ENCODE measurements at regions not wholly inside any gene's neighbourhood (a gene's known extent, or its start where the extent isn't known, plus 50 kb on each side); places are given as distances from the start of the nearest gene placed in this dataset.
"Not testable (repeated sequence)": the region's sequence is repeated elsewhere in the genome, so short reads cannot be mapped to it uniquely, and the experiment has no call there.

DNA sequence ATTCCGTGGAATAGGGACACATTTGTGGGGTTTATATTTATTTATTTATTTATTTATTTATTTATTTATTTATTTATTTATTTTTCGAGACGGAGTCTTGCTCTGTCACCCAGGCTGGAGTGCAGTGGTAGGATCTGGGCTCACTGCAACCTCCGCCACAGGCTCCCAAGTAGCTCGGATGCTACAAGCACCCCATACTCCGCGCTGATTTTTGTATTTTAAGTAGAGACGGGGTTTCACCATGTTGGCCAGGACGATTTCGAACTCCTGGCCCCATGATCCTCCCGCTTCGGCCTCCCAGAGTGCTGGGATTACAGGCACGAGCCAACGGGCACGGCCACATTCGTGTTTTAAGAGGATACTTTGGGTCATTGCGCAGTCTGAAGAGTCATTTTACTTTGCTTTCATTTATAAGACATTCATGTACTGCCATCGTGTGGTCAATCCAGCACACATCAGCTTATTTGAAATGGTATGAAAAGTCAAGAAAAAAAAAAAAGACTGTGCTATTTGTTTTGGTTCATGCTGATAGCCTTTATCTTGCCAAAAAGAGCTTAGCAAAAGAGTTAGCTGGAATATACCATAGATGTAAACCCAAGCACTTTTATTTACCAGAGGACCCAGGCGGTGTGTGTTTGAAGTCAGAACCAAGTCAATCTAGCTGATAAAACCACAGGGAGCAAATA is 1075.0 kb downstream of the EPHA3 start:
- DNase-seq (ENCODE audit: low spot score); H3K27me3 Mint-ChIP-seq (ENCODE audit: insufficient read depth); H3K27ac Mint-ChIP-seq; H3K4me3 Mint-ChIP-seq; H3K4me1 Mint-ChIP-seq (ENCODE audit: low read depth); H3K36me3 Mint-ChIP-seq (ENCODE audit: low read depth); intact Hi-C loops (cut with micrococcal nuclease); H3K9me3 Mint-ChIP-seq: not testable (repeated sequence)

DNA sequence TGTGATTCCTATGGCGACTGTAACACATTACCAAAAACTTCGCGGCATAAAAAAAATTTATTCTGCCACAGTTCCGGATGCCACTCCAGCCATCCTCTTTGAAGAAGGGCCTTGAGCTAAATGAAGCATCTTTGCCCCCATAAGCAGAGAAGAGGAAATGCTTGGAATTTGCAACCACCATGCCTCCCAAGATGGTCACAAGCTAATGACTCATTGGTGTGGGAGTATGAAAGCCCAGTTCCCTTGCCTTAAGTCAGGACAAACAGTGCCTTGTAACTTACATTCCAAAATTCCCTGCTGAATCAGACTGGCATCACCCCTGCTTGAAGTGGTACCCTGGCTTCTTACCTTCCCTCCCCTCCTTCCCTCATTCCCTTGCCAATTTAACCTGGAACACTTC is 1077.4 kb downstream of the EPHA3 start:
- Mint-ChIP-seq H3K36me3 (ENCODE audit: low read depth) (no peaks in the 10 kb centered on the region), H3K4me1 (ENCODE audit: low read depth) (no peaks in the 10 kb centered on the region), H3K4me3 (no peak overlapping the region), H3K27me3 (ENCODE audit: insufficient read depth) (no peaks in the 10 kb centered on the region), H3K9me3 (no peaks in the 10 kb centered on the region), H3K27ac (no peak overlapping the region)
- DNase-seq (ENCODE audit: low spot score): no peak
- intact Hi-C loops (cut with micrococcal nuclease): no loop called here

DNA sequence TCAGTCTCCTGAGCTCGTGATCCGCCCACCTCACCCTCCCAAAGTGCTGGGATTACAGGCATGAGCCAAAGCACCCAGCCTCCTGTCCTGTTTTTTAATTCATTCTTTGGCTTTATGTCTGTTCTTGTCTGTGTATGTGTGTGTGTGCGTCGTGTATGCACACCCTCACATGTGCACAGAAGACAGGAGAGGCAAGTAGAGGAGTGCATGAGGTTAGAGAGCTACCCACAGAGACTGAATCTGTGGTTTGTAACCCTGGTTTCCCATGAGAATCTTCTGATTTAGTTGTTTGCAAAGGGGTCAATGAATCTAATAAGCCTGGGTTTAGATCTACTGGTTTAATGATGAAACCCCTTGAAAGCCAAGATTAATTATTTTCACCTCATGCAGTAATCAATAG is 1090.0 kb downstream of the EPHA3 start:
- intact Hi-C loops (cut with micrococcal nuclease); H3K36me3 Mint-ChIP-seq (ENCODE audit: low read depth); H3K4me3 Mint-ChIP-seq; H3K27me3 Mint-ChIP-seq (ENCODE audit: insufficient read depth); DNase-seq (ENCODE audit: low spot score); H3K27ac Mint-ChIP-seq; H3K4me1 Mint-ChIP-seq (ENCODE audit: low read depth): not testable (repeated sequence)
- peaks cover 13% of the 10 kb centered on the region for H3K9me3 Mint-ChIP-seq

GRCh38 chr3:90202931-90203330 is 1095.5 kb downstream of the EPHA3 start:
- DNase-seq (ENCODE audit: low spot score); H3K27ac Mint-ChIP-seq; H3K4me1 Mint-ChIP-seq (ENCODE audit: low read depth); H3K4me3 Mint-ChIP-seq; intact Hi-C loops (cut with micrococcal nuclease); H3K36me3 Mint-ChIP-seq (ENCODE audit: low read depth); H3K27me3 Mint-ChIP-seq (ENCODE audit: insufficient read depth): not testable (repeated sequence)
- peaks cover 23% of the 10 kb centered on the region for H3K9me3 Mint-ChIP-seq

DNA sequence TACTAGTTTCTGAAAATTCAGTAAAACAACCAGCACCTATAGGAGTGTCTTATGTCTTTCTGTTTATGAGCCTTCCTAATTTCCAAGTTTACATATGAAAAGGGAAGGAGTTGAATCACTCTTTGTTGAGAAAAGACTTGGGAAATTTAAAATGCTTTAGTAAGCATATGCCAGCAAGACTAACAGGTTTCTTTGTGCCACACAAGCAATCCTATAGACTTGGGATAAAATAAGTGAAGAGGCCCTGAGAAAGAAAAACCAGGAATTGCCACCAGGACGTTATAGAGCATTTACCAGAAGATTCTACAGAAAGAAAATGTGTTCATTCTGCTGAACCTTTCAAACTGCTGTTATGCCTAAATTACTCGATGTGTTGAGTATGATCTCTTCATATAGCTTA is 1099.1 kb downstream of the EPHA3 start:
- H3K4me1 Mint-ChIP-seq (ENCODE audit: low read depth); H3K27ac Mint-ChIP-seq; DNase-seq (ENCODE audit: low spot score); H3K27me3 Mint-ChIP-seq (ENCODE audit: insufficient read depth); H3K36me3 Mint-ChIP-seq (ENCODE audit: low read depth); H3K4me3 Mint-ChIP-seq; intact Hi-C loops (cut with micrococcal nuclease): not testable (repeated sequence)
- peaks cover 29% of the 10 kb centered on the region for H3K9me3 Mint-ChIP-seq

DNA sequence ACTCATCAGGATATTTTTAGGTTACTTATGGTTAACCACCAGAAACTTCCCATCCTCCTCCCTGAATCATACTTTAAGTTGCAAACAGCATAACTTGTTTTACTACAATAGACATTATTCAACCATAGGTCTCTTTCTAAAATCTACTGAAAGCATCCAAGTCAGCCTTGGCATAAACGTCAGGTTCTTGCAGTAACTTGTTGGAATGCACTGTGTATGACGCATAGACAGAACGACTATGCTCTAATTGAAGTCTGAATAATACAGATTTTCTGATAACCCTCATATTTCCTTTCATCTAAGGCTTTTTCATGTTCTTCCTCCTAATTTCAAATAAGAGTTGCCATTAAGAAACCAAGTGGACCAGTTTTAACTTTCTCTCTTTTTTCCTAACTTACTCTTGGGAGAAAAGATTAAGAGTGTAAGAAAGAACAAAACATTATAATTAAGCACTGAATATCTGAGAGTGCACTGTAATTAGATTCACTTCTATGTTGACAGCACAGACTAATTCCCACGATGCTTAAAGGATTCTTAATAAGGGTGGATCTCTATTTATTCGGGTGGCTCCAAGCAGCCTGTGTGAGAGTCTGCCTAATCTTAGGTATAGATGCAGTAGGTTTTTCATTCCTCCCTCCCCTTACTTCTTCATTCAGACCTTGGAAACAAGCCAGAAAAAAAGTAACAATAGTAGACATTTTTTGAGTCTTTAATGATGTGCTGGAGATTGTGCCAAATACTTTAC is 1100.1 kb downstream of the EPHA3 start:
- H3K4me3 Mint-ChIP-seq; H3K36me3 Mint-ChIP-seq (ENCODE audit: low read depth); H3K4me1 Mint-ChIP-seq (ENCODE audit: low read depth); DNase-seq (ENCODE audit: low spot score); H3K27ac Mint-ChIP-seq; intact Hi-C loops (cut with micrococcal nuclease); H3K27me3 Mint-ChIP-seq (ENCODE audit: insufficient read depth): not testable (repeated sequence)
- H3K9me3 Mint-ChIP-seq: peaks cover 36% of the 10 kb centered on the region

- H3K27me3 Mint-ChIP-seq (ENCODE audit: insufficient read depth): no peaks in the 10 kb centered on the region
- peaks cover 30% of the 10 kb centered on the region for H3K9me3 Mint-ChIP-seq
- no peak overlapping the region for H3K27ac Mint-ChIP-seq
- no peak for DNase-seq (ENCODE audit: low spot score)
- intact Hi-C loops (cut with micrococcal nuclease): no loop called here
- H3K4me1 Mint-ChIP-seq (ENCODE audit: low read depth): no peaks in the 10 kb centered on the region
- no peak overlapping the region for H3K4me3 Mint-ChIP-seq
- no peaks in the 10 kb centered on the region for H3K36me3 Mint-ChIP-seq (ENCODE audit: low read depth)
Measured at GRCh38 chr3:90221900-90222299, 1114.5 kb downstream of the EPHA3 start.

DNA sequence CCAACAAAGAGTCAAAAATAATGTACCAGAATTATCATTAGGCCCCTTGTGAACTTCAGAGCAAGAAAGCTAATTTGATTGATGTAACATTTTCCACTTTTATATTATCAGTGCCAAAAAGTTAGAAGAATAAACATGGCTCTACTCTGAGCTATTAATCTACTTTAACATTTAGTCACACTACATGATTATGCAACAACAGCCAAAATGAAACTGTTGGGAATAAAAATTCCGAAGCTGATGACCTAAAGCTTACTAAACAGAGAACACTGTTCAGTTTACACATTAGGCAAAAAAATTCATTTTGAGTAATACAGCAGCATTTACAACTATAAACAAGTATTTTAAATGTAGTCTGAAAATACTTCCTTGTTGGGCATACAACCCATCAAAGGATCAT is 1134.1 kb downstream of the EPHA3 start:
- no peaks in the 10 kb centered on the region for H3K4me1 Mint-ChIP-seq (ENCODE audit: low read depth)
- H3K36me3 Mint-ChIP-seq (ENCODE audit: low read depth): no peaks in the 10 kb centered on the region
- no peak for DNase-seq (ENCODE audit: low spot score)
- H3K4me3 Mint-ChIP-seq: no peak overlapping the region
- no peaks in the 10 kb centered on the region for H3K27me3 Mint-ChIP-seq (ENCODE audit: insufficient read depth)
- peaks cover 44% of the 10 kb centered on the region for H3K9me3 Mint-ChIP-seq
- intact Hi-C loops (cut with micrococcal nuclease): no loop called here
- no peak overlapping the region for H3K27ac Mint-ChIP-seq

- Mint-ChIP-seq H3K9me3 (peaks cover 15% of the 10 kb centered on the region), H3K4me3 (no peak overlapping the region), H3K4me1 (ENCODE audit: low read depth) (no peaks in the 10 kb centered on the region), H3K36me3 (ENCODE audit: low read depth) (no peaks in the 10 kb centered on the region), H3K27me3 (ENCODE audit: insufficient read depth) (no peaks in the 10 kb centered on the region), H3K27ac (no peak overlapping the region)
- DNase-seq (ENCODE audit: low spot score): no peak
- intact Hi-C loops (cut with micrococcal nuclease): no loop called here
Measured at GRCh38 chr3:90253131-90253530, 1145.7 kb downstream of the EPHA3 start.

GRCh38 chr3:90261481-90262433 is 1154.3 kb downstream of the EPHA3 start:
- no peaks in the 10 kb centered on the region for H3K27me3 Mint-ChIP-seq (ENCODE audit: insufficient read depth)
- intact Hi-C loops (cut with micrococcal nuclease): no loop called here
- H3K27ac Mint-ChIP-seq: no peak overlapping the region
- H3K36me3 Mint-ChIP-seq (ENCODE audit: low read depth): no peaks in the 10 kb centered on the region
- DNase-seq (ENCODE audit: low spot score): no peak
- no peaks in the 10 kb centered on the region for H3K4me1 Mint-ChIP-seq (ENCODE audit: low read depth)
- H3K9me3 Mint-ChIP-seq: peaks cover 52% of the 10 kb centered on the region
- H3K4me3 Mint-ChIP-seq: no peak overlapping the region
